HG02798 (cell line): ENCODE measurements at regions not wholly inside any gene's neighbourhood (a gene's known extent, or its start where the extent isn't known, plus 50 kb on each side); places are given as distances from the start of the nearest gene placed in this dataset.
A peak's percentile ranks its signal among the peaks of the same experiment; 100 is the strongest.

Experiments
- ATAC-seq: cut with Tn5 transposase; IDR thresholded peaks from one replicate; pipeline ENCODE4 v1.9.1; 2021; ENCODE audit warnings: mild to moderate bottlenecking; ENCODE audit not compliant: unreplicated experiment, poor library complexity

GRCh38 chr16:86663685-86664521 is 85.6 kb downstream of the FOXL1 start:
- ATAC-seq = no peak

DNA sequence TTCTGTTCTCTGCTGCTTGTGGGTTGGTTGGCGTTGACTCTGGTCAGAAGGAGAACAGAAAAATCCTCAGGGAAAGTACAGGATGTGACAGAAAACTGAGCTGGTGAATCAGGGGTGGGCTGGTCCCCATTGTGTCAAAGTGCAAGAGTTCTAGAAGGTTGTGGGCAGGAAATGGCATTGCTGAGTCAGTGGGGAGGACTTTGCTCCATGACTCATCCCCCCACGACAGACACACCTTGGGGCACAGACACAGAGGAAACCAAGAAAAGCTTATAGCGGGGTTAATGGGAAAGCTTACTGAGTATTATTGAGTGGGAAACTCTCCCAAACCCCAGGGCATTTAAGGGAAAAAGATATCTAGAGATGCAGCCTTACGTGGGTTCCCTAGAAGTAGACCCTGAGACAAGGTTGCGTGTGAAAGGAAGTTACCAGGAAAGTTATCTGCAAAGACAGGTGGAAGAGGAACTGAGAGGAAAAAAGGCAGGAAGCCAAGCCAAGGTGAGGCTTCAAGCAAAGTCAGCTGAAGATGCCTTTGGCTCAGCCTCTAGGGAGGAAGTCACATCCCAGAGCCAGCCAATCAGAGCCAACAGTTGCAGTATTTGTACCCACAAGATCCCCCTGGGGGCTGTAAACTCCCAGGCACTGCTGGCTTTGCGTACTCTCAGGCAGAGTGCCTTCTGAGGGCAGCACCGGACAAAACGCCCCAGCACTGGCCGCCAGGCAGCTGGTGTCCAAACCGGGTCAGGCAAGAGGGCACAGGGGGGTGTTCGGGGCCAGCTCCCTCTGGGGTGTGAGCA is 86.4 kb downstream of the FOXL1 start:
- peak; percentile 70 for ATAC-seq

- peak; percentile 5 for ATAC-seq
These were observed 86.9 kb downstream of the FOXL1 start for GRCh38 chr16:86665319-86665675.

- ATAC-seq = no peak
These were observed 87.6 kb downstream of the FOXL1 start for GRCh38 chr16:86665929-86666328.

DNA sequence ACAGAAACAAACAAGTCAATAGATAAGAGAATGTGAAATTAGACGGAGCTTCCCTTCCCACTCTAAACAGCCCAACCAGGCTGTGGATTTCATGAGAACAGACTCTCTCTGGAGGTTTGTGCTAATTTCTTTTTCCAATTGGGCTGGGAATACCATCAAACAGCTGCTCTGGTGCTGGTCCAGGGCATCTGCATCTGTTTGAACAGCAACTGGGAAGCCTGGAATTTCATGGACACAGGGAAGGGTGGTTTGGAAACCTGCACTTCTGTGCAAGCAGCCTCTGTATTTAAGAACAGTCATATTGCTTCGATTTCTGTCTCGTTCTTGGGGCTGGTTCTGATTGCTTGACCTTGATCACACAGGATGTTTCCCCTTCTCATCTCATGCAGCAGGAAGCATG is 88.7 kb downstream of the FOXL1 start:
- ATAC-seq = no peak

DNA sequence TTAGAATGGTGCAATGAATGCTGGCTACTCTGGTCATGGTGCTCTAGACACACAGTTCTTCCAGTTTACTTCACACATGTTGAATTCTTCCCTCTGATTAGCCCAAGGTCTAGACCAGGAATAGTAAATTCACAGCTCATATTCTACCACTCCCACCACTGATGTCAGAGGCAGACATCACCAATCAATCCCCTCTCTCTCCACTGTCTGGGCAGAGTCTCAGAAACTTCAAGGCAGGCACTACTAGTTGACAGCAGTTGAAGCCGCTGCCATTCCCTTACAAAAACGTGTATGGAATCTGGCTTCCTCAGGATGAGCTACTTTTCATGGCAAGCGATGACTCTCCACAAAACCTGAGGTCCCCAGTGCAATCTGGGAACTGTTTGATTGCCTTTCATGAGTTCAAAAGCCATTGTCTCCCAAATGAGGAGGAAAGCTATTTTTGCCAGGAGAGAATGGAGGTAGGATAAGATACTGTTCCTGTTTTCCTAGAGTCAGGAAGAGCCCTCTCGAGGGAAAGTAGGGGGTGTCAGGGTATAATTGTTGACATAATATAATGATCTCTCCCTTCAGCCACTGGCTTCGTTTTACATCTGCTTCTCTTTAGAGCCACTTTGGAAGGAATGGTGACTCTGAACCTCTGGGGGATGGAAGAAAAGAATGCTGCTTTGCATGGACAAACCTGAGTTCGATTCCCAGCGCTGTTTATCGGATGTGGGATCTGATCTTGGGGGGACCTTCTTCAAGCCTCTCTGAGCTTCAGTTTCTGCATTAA is 90.0 kb downstream of the FOXL1 start:
- ATAC-seq = no peak

- ATAC-seq = no peak
These were observed 91.0 kb downstream of the FOXL1 start for GRCh38 chr16:86669285-86669805.

DNA sequence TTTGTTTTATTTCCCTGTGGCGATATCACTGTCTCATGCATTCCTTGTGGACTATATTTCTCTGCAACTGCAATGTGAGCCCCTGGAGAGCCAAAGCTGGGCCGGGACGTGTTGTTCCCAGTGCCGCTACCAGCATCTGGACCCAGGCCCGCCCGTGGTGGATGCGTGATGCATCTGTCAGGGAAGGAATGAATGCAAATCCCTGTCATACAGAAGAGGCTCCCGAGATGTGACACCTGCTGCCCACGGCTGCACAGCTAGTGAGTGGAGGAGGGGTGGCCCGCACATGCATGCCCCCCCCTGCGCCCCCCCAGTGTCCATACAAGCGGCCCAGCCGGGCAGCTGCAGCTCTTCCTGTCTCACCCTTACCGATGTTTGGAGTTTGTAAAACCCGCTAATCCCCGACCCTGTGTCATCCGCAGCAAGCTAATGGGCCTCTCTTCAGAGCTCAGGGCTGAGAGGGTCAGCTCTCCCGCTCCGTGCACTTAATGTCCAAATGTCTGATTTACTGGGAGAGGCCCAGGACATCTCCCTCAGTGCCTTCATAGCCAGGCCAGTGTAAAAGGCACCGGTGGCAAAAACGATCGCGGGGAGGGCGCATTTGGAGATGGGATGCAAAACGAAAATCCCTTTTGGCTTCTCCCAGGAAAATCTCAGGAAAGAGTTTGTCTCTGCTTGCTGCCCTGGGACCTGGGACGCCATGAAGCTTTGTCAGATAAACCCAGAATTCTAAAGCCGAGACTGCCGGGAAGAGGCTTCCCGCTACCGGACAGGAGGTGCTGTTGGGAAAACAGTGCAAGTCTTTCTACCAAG is 91.8 kb downstream of the FOXL1 start:
- ATAC-seq = no peak

DNA sequence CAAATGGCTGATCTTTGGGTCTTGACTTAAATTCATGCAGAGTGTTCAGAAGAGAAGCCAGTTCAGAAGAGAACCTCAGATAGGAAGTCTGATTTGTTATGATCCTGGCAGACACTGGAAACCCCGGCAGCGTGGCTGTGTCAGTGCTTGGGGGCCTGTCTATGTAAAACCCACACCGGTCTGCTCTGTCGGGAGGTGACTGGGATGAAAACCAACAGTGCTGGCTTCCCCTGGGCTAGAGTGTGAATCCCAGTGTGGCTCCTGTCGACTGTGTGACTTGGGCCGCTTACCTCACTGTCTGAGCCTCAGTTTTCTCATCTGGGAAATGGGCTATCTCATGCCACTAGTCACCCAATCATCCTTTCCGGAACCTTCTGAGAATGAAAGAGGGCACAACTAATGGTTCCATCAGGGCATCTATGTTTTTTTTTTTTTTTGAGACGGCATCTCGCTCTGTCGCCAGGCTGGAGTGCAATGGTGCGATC is 92.4 kb downstream of the FOXL1 start:
- ATAC-seq = no peak

DNA sequence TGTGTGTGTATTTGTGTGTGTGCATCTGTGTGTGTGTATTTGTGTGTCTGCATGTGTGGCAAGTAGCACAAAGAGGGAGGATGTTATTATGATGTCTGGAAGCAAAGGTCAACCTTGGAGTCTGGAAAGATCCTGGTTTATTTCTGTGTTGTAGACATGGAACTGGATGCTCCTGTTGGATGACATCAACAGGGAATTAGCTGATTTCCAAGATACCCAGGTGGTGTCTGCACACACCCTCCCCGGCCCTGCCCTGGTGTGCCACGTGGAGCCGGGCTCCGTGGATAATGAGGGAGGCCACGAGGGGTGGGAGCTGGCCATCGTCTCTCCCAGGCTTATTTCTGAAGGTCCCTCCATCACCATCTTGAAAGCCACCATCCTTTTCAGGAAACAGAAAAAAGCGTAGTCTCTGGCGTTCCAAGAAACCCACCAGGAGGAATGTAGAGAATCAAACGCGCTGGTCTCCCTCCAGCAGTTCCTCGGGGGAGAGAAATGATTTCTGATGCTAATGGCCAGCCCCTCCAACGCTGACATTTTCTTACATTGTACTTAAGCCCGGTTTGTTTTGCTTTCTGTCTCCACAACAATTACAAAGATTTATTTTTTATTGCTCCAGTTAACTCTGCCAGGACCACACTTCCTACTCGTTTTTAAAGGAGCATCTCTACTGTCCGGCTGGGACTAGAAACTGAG is 93.3 kb downstream of the FOXL1 start:
- no peak for ATAC-seq

DNA sequence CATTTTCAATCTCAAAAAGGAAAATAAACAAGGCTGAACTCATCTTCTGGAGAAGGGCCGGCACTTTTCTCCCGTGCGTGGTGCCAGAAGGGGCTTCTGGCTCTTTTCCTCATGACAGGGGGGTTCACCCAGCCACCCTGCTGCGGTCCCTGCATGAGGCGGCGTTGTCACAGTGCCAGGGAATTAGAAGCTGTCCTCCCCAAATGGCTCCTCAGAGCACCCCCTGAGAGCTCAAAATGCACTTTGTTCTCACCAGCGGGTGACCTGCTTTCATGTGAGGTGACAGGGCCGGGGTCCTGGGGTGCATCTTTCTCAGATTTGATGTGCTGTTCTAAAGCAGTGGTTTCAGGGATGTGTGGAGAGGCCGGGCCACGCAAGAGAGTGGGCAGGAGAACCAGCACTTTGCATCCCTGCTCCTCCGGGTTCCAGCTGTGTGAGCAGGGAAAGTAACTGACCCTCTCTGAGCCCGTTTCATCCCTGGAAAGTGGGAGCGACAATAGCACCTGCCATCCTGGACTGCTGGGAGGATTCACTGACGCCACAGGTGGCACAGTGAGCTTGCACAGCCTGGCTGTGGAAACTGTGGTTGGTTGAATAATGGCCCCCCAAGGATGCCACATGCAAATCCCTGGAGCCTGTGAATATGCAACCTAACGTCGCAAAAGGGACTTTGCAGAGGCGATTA is 94.0 kb downstream of the FOXL1 start:
- ATAC-seq = no peak

DNA sequence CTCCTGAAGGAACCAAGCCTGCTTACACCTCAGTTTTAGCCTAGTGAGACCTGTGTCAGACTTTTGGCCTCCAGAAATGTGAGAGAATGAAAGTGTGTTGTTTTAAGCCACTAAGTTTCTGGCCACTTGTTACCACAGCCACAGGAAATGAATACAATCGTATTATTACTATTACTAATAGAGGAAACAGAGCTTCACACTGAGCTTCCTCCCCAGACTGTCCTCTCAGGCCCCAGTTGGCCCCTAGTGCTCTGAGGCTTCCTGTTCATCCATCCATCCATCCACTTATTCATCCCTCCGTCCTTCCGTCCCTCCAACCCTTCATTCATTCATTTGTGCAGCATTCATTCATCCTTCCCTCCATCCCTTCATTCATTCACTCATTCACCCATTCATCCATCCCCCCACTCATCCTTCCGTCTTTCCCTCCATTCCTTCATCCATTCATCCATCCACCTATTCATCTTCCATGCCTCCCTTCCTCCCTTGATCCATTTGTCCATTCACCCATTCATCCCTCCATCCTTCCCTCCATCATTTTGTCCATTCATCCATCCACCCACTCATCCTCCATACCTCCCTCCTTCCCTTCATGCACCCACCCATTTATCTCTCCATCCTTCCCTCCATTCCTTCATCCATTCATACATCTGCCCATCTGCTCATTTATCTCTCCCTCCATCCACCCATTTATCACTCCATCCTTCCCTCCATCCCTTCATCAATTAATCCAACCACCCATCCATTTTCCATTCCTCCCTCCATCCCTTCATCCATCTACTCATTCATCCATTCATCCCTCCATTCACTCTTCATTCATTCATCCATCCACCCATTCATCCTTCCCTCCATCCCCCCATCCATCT is 95.0 kb downstream of the FOXL1 start:
- no peak for ATAC-seq

DNA sequence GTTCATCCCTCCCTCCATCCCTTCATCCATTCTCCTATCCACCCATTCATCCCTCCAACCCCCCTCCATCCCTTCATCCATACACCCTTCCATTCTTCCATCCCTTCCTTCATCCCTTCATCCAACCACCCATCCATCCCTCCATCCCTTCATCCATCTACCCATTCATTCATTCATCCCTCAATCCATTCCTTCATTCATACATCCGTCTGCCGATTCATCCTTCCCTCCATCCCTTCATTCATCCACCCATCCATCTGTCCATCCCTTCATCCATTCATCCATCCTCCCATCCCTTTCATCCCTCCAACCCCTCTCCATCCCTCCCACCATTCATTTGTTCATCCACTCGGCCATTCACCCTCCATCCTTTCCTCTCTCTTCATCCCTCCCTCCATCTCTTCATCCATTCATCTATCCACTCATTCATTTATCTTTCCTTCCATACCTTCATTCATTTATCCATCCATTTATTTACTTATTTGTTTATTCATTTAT is 95.7 kb downstream of the FOXL1 start:
- no peak for ATAC-seq

DNA sequence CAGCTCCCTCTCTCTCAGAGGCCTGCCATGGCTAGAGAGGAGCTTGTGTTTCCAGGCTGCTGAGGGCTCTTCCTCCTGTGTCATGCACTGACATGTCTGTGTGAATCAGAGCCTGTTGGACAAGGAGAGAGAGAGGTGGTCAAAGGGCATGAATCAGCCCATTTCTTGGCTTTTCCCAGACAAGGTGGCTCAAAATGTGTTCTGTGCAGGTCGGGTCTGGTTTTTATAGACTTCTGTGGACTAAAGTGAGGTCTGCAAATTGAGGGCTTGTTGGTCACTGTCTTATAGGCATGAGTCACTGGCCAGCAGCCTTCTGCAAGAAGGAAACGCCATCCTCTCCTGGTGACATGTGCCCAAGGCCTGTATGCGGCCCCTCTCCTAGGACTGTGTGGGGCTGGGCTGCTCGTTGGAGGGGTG is 97.9 kb downstream of the FOXL1 start:
- no peak for ATAC-seq

GRCh38 chr16:86679490-86679889 is 101.1 kb downstream of the FOXL1 start:
- ATAC-seq = no peak

DNA sequence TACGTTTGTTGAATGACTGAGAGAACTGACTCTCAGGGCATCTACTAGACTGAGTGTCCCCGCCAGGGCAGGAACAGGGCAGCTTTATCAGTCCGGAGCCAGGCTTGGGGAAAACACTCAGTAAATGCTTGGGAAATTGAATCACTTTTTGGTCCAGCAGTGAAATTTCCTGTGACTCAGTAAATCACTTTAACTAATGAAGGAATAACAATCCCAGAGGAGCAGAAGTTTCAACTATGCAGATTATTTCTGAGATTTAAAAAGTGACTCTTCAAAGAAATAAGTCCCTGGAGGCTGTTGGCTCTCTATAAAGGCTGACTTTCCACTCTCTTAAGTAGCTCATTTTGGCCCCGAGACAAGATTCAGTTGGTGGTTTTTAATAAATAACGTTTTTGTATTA is 101.8 kb downstream of the FOXL1 start:
- ATAC-seq = no peak

GRCh38 chr16:86680661-86681030 is 102.3 kb downstream of the FOXL1 start:
- no peak for ATAC-seq
